AG09309 (cell line): ENCODE measurements at regions not wholly inside any gene's neighbourhood (a gene's known extent, or its start where the extent isn't known, plus 50 kb on each side); places are given as distances from the start of the nearest gene placed in this dataset.
"Not testable (repeated sequence)": the region's sequence is repeated elsewhere in the genome, so short reads cannot be mapped to it uniquely, and the experiment has no call there.

Experiments
- DNase-seq: peaks from one replicate; pipeline ENCODE4 v3.0.0-alpha.2; 2010; ENCODE audit warnings: low read depth
- H3K4me3 ChIP-seq: 2 replicates; pipeline ENCODE4 v1.5.1; 2011; ENCODE audit warnings: mild to moderate bottlenecking, low read depth, low read length, moderate library complexity; ENCODE audit not compliant: control insufficient read depth
- TF ChIP-seq, protein P1 (sequence below): IDR thresholded peaks from 2 replicates; pipeline ENCODE4 v1.5.1; 2011; ENCODE audit warnings: mild to moderate bottlenecking, low read depth, low read length, inconsistent platforms; ENCODE audit not compliant: insufficient read depth, control insufficient read depth; ENCODE audit errors: missing control alignments

DNA sequence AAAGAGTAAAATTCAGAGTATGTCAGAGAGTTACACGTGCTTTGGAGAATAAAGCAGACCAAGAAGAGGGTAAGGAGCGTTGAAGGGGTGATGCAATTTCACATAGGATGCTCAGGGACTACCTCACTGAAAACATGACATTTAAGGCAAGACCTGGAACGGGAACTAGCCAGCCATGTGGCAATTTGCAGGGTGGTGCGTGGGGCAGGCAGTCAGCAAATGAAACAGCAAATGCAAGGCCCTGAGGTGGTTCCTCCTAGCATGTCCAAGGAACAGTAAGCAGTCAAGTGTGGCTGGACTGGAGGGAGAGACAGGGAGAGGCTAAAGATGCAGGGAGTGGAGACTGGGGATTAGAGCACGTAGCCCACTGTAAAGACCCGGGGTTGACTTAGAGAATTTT is 146.1 kb upstream of the LPP start:
- no peak for DNase-seq
- TF ChIP-seq, protein P1, sequence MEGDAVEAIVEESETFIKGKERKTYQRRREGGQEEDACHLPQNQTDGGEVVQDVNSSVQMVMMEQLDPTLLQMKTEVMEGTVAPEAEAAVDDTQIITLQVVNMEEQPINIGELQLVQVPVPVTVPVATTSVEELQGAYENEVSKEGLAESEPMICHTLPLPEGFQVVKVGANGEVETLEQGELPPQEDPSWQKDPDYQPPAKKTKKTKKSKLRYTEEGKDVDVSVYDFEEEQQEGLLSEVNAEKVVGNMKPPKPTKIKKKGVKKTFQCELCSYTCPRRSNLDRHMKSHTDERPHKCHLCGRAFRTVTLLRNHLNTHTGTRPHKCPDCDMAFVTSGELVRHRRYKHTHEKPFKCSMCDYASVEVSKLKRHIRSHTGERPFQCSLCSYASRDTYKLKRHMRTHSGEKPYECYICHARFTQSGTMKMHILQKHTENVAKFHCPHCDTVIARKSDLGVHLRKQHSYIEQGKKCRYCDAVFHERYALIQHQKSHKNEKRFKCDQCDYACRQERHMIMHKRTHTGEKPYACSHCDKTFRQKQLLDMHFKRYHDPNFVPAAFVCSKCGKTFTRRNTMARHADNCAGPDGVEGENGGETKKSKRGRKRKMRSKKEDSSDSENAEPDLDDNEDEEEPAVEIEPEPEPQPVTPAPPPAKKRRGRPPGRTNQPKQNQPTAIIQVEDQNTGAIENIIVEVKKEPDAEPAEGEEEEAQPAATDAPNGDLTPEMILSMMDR: no peak
- no peak overlapping the region for H3K4me3 ChIP-seq

DNA sequence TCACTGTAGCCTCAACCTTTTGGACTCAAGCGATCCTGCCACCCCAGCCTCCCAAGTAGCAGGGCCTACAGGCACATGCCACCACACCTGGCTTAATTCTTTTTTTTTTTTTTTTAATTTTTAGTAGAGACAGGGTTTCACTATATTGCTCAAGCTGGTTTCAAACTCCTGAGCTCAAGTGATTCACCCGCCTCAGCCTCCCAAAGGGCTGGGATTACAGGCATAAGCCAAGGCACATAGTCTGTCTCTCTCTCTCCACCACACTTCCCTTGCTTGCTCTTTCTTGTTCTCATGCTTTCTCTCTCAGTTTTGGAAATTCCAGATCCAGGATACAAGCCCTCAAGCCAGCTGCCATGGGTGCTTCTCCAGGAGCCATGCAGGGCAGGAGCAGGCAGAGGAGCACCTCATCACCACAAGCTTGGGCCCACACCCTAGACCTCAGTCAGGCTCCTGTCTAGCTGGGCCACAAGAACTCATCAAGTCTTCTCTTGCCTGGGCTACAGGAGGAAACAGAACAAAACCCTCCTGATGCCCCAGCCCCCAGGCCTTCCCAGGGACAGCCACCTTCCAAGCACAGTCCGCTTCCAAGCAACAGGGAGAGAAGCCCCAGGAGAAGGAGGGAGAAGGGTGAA is 145.3 kb upstream of the LPP start:
- TF ChIP-seq, protein P1: no peak
- no peak overlapping the region for H3K4me3 ChIP-seq
- no peak for DNase-seq

DNA sequence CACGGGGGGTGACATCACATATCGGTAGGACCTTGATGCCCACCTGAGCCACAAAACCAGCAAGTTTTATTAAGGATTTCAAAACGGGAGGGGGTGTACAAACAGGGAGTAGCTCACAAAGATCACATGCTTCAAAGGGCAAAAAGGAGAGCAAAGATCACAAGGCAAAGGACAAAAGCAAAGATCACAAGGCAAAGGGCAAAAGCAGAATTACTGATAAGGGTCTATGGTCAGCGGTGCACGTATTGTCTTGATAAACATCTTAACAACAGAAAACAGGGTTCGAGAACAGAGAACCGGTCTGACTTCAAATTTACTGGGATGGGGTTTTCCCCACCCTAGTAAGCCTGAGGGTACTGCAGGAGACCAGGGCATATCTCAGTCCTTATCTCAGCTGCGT is 143.5 kb upstream of the LPP start:
- no peak for DNase-seq
- no peak overlapping the region for H3K4me3 ChIP-seq
- TF ChIP-seq, protein P1: no peak

DNA sequence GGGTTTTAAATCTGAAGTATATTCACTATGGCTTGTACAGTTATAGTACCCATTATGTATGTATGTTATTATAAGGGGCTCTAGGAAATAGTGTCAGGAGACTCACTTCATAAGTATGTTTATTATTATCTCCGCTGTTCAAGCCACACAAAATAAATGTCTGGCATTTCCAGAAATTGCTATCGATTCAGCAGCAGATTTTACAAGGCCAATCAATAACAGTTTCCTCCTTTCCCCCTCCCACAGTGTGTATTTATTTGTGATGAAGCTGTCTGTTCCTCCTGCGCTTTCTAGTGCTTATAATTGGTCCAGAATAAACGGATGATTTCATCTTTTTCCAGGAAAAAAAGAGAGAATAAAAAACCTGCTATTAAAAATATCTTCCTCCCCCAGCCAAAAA is 134.2 kb upstream of the LPP start:
- TF ChIP-seq, protein P1: no peak
- H3K4me3 ChIP-seq: no peak overlapping the region
- no peak for DNase-seq

DNA sequence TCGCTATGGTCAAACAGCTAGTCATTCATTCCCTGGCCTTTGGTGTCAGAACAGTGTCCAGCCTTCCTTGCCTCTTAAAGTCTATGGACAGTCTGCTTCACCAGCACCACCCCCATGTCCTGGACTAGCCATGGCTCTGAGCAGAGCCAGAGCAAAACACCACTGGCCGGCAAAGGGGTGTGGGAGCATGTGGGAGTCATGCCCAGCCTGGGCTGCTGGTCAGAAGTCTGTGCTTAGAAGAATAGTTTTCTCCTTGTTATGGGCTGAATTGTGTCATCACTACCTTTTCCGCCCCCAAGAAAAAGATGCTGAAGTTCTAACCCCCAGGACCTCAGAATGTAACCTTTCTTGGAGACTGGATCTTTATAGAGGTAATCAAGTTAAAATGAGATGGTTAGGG is 132.9 kb upstream of the LPP start:
- no peak for DNase-seq
- H3K4me3 ChIP-seq: no peak overlapping the region
- TF ChIP-seq, protein P1: no peak

DNA sequence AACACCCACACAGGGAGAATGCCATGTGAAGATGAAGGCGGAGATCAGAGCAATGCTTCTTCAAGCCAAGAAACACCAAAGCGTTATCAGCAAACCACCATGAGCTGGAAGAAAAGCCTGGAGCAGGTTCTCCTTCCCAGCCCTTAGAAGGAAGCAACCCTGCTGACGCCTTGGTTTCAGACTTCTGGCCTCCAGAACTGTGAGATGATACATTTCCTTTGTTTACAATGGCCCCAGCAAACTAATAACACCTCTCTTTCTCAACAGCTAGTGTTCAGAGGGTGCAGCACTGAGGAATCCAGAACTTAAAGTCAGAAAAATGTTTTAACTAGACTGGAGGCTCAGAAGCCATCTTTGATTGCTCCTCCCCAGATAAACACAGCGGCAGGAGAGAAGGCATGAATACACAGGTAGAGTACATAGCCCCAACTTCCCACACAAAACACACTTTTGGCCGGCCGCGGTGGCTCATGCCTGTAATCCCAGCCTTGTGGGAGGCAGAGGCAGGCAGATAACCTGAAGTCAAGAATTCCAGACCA is 132.4 kb upstream of the LPP start:
- DNase-seq: peak; percentile 59
- TF ChIP-seq, protein P1: no peak
- no peak overlapping the region for H3K4me3 ChIP-seq

DNA sequence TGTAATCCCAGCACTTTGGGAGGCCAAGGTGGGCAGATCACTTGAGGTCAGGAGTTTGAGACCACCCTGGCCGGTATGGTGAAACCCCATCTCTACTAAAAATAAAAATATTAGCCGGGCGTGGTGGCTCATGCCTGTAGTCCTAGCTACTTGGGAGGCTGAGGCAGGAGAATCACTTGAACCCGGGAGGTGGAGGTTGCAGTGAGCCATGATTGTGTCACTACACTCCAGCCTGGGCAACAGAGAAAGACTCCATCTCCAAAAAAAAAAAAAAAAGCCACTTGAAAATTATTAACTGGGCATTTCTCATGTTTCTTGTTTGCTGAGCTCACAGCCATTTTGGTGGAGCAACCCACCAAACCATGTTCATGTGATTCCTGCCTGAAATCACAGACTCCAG is 131.1 kb upstream of the LPP start:
- not testable (repeated sequence) for DNase-seq, H3K4me3 ChIP-seq
